Hepatocyte (in vitro differentiated cells): ENCODE measurements at regions not wholly inside any gene's neighbourhood (a gene's known extent, or its start where the extent isn't known, plus 50 kb on each side); places are given as distances from the start of the nearest gene placed in this dataset.
A peak's percentile ranks its signal among the peaks of the same experiment; 100 is the strongest.

Experiments
- DNase-seq: peaks from one replicate; pipeline ENCODE4 v3.0.0-alpha.2; 2016; ENCODE audit warnings: low spot score
- H2AFZ ChIP-seq: fragments of 200-600 bp; sonication (generic); 2 replicates; pipeline ENCODE4 v1.6.0; 2016; ENCODE audit warnings: antibody characterized with exemption, mild to moderate bottlenecking
- H3K27ac ChIP-seq: fragments of 200-600 bp; sonication (generic); 2 replicates; pipeline ENCODE4 v1.5.1; 2016; ENCODE audit warnings: mild to moderate bottlenecking
- H3K27me3 ChIP-seq: fragments of 200-600 bp; sonication (generic); 2 replicates; pipeline ENCODE4 v1.6.1; 2016
- H3K36me3 ChIP-seq: fragments of 200-600 bp; sonication (generic); replicated peaks from 2 replicates; pipeline ENCODE4 v1.5.1; 2016; ENCODE audit warnings: low read depth; ENCODE audit not compliant: insufficient read depth
- H3K4me1 ChIP-seq: fragments of 200-600 bp; sonication (generic); 2 replicates; pipeline ENCODE4 v1.5.1; 2016; ENCODE audit warnings: mild to moderate bottlenecking, moderate library complexity; ENCODE audit not compliant: insufficient read depth
- H3K4me2 ChIP-seq: fragments of 200-600 bp; sonication (generic); 2 replicates; pipeline ENCODE4 v1.6.0; 2016
- H3K4me3 ChIP-seq: fragments of 200-600 bp; sonication (generic); 2 replicates; pipeline ENCODE4 v1.5.1; 2016; ENCODE audit warnings: mild to moderate bottlenecking
- H3K79me2 ChIP-seq: fragments of 200-600 bp; sonication (generic); 2 replicates; pipeline ENCODE4 v1.6.0; 2017; ENCODE audit warnings: mild to moderate bottlenecking
- H3K9me2 ChIP-seq: fragments of 200-600 bp; sonication (generic); replicated peaks from 2 replicates; pipeline ENCODE4 v1.6.0; 2017; ENCODE audit warnings: mild to moderate bottlenecking; ENCODE audit not compliant: insufficient read depth
- H3K9me3 ChIP-seq: fragments of 200-600 bp; sonication (generic); 2 replicates; pipeline ENCODE4 v1.5.1; 2016; ENCODE audit warnings: low read depth, mild to moderate bottlenecking
- H4K20me1 ChIP-seq: fragments of 200-600 bp; sonication (generic); 2 replicates; pipeline ENCODE4 v1.6.0; 2016; ENCODE audit warnings: mild to moderate bottlenecking; ENCODE audit not compliant: insufficient read depth, poor library complexity, severe bottlenecking
- EZH2 ChIP-seq: fragments of 200-600 bp; sonication (generic); IDR thresholded peaks from 2 replicates; pipeline ENCODE4 v1.6.1; 2016; ENCODE audit warnings: antibody characterized with exemption, mild to moderate bottlenecking, borderline replicate concordance
- EZH2phosphoT487 ChIP-seq: fragments of 200-600 bp; sonication (generic); IDR thresholded peaks from one replicate; pipeline ENCODE4 v1.6.1; 2018; ENCODE audit warnings: antibody characterized with exemption, mild to moderate bottlenecking, low read depth, moderate library complexity; ENCODE audit not compliant: unreplicated experiment, severe bottlenecking
- WGBS: methylation state at CpG from one replicate; pipeline ENCODE4 v1.1.6; 2016; ENCODE audit warnings: low lambda C conversion rate; ENCODE audit errors: missing lambda C conversion rate; 5-methylcytosine and 5-hydroxymethylcytosine counted together
- TF ChIP-seq, protein P1 (sequence below): fragments of 200-600 bp; sonication (generic); IDR thresholded peaks from 2 replicates; pipeline ENCODE4 v1.5.1; 2016; ENCODE audit warnings: antibody characterized with exemption, mild to moderate bottlenecking; ENCODE audit not compliant: poor library complexity

DNA sequence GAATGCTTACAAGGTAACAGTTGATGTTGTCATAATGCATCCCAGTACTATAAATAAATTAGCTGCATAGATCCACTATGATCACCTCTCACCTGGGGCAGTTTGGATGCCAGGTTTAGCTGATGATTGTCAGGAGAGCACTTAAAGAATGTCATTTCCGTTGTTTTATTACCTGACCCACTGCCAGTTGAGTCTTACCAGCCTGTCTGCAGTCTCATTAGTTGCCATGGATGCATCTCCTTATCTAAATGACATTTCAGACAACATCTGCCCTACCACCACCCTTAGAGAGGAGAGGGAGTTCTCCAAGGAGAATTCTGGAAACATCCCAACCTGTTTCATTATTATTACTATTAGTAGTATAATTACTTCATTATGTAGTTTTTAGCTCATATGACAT is 339.1 kb upstream of the API5 start:
- Histone ChIP-seq H4K20me1 (no peaks in the 10 kb centered on the region), H3K4me3 (no peak overlapping the region), H3K4me2 (no peak overlapping the region), H3K79me2 (no peaks in the 10 kb centered on the region), H2AFZ (no peak overlapping the region), H3K36me3 (no peaks in the 10 kb centered on the region), H3K9me2 (no peaks in the 10 kb centered on the region), H3K4me1 (no peaks in the 10 kb centered on the region), H3K27ac (no peak overlapping the region), H3K27me3 (no peaks in the 10 kb centered on the region), H3K9me3 (no peaks in the 10 kb centered on the region)
- DNase-seq = no peak
- TF ChIP-seq EZH2 = no peak
- TF ChIP-seq, protein P1, sequence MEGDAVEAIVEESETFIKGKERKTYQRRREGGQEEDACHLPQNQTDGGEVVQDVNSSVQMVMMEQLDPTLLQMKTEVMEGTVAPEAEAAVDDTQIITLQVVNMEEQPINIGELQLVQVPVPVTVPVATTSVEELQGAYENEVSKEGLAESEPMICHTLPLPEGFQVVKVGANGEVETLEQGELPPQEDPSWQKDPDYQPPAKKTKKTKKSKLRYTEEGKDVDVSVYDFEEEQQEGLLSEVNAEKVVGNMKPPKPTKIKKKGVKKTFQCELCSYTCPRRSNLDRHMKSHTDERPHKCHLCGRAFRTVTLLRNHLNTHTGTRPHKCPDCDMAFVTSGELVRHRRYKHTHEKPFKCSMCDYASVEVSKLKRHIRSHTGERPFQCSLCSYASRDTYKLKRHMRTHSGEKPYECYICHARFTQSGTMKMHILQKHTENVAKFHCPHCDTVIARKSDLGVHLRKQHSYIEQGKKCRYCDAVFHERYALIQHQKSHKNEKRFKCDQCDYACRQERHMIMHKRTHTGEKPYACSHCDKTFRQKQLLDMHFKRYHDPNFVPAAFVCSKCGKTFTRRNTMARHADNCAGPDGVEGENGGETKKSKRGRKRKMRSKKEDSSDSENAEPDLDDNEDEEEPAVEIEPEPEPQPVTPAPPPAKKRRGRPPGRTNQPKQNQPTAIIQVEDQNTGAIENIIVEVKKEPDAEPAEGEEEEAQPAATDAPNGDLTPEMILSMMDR = no peak
- TF ChIP-seq EZH2phosphoT487 = no peak
- whole genome bisulfite sequencing = 16% methylated on average over 1 of the region's 1 CpG

DNA sequence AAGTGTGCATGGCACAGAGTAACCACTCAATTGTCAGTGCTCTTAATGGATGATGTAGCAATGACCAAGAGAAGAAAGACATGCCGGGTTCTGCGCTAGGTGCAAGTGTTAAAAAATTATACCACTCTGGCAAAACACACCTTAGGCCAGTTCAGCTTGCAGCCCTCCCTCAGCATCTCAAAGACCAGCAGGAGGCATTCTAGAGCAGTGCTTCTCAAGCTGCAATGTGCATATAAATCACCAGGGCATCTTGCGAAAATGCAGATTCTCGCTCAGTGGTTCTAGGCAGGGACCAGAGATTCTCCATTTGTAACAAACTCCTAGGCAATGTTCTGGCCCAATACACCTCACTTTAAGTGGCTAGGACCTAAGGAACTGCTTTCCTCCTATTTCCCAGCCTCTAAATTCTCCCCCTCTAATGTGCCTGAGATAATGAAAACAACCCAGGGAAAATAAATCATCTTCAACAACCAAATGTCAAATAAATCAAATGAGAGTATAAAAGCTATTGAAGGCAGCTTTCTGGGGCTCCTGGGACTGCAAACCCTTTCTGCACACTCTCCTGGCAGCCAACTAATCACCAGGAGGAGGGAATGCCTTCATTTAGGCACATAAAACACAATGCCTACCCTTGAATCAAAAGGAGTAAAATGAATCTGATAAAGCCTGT is 337.2 kb upstream of the API5 start:
- Histone ChIP-seq H3K9me3 (no peaks in the 10 kb centered on the region), H3K27ac (no peak overlapping the region), H3K9me2 (no peaks in the 10 kb centered on the region), H3K4me1 (no peaks in the 10 kb centered on the region), H3K4me2 (no peak overlapping the region), H3K36me3 (no peaks in the 10 kb centered on the region), H3K27me3 (no peaks in the 10 kb centered on the region), H3K4me3 (no peak overlapping the region), H3K79me2 (no peaks in the 10 kb centered on the region), H4K20me1 (no peaks in the 10 kb centered on the region), H2AFZ (no peak overlapping the region)
- TF ChIP-seq EZH2phosphoT487 (no peak), EZH2 (no peak)
- TF ChIP-seq, protein P1 = peak; percentile 14
- 70% methylated on average over 4 of the region's 4 CpGs for WGBS
- DNase-seq = no peak

DNA sequence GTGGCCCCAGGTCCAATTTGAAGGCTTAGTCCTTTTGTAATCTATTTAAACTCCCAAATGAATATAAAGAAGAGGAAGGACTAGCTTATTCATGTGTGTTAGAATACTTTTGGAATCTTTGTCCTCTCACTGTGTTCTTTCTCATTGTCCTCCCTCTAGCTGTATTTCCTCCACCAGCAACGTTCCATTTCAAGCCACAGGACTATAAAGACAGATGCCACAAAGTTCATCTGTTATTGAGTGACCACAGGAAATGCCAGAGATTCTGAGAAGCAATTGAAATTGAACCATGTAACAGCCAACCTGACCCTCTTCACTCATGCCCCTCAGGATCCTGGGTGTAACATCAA is 336.6 kb upstream of the API5 start:
- Histone ChIP-seq H3K4me3 (no peak overlapping the region), H3K27me3 (no peaks in the 10 kb centered on the region), H3K9me2 (no peaks in the 10 kb centered on the region), H3K4me2 (no peak overlapping the region), H3K27ac (no peak overlapping the region), H4K20me1 (no peaks in the 10 kb centered on the region), H3K79me2 (no peaks in the 10 kb centered on the region), H3K9me3 (no peaks in the 10 kb centered on the region), H2AFZ (no peak overlapping the region), H3K4me1 (no peaks in the 10 kb centered on the region), H3K36me3 (no peaks in the 10 kb centered on the region)
- WGBS = 33% methylated on average over 1 of the region's 1 CpG
- no peak for DNase-seq
- TF ChIP-seq EZH2phosphoT487 (no peak), EZH2 (no peak)
- TF ChIP-seq, protein P1 = no peak
